PC-3 (cell line): ENCODE measurements at regions not wholly inside any gene's neighbourhood (a gene's known extent, or its start where the extent isn't known, plus 50 kb on each side); places are given as distances from the start of the nearest gene placed in this dataset.

ENCODE experiments used
- ATAC-seq: fragments of 200-7000 bp; cut with Tn5 transposase; 2 replicates; pipeline ENCODE4 v1.9.1; 2020; ENCODE audit warnings: mild to moderate bottlenecking, moderate library complexity
- BruUV-seq: library from RNA; stranded (reverse); fragments of 400-500 nt; replicated peaks from 2 replicates; lab custom pipeline; 2021; lab: Mats Ljungman, UMichigan
- CTCF ChIA-PET: fragments of 300-600 bp; sonication (Branson Sonifier 250); formaldehyde crosslinking; loops from one replicate; lab custom pipeline; 2022; ENCODE audit warnings: antibody characterized with exemption; lab: Charles Lee
- POLR2A ChIA-PET: fragments of 300-600 bp; sonication (Branson Sonifier 250); formaldehyde crosslinking; loops from one replicate; lab custom pipeline; 2022; ENCODE audit warnings: antibody characterized with exemption; ENCODE audit not compliant: unreplicated experiment; lab: Charles Lee
- DNase-seq: peaks from one replicate; pipeline ENCODE4 v3.0.0-alpha.2; 2015
- H2AFZ ChIP-seq: fragments of 300-600 bp; sonication (generic); 2 replicates; pipeline ENCODE4 v1.6.0; 2016; ENCODE audit warnings: antibody characterized with exemption, low read length
- H3F3A ChIP-seq: fragments of 300-600 bp; sonication (generic); one replicate; pipeline ENCODE4 v1.6.0; 2017; ENCODE audit warnings: antibody characterized with exemption, low read length, control low read depth, mild to moderate bottlenecking; ENCODE audit not compliant: unreplicated experiment
- H3K27ac ChIP-seq: fragments of 300-600 bp; sonication (generic); 2 replicates; pipeline ENCODE4 v1.5.1; 2016; ENCODE audit warnings: mild to moderate bottlenecking, low read length
- H3K27me3 ChIP-seq: fragments of 300-600 bp; sonication (generic); 2 replicates; pipeline ENCODE4 v1.6.1; 2016; ENCODE audit warnings: low read length, mixed read lengths
- H3K36me3 ChIP-seq: fragments of 300-600 bp; sonication (generic); 2 replicates; pipeline ENCODE4 v1.6.1; 2016; ENCODE audit warnings: low read depth, mixed run types, low read length, mixed read lengths
- H3K4me1 ChIP-seq: fragments of 300-600 bp; sonication (generic); 2 replicates; pipeline ENCODE4 v1.5.1; 2016; ENCODE audit warnings: low read length; ENCODE audit not compliant: insufficient read depth
- H3K4me2 ChIP-seq: fragments of 300-600 bp; sonication (generic); 2 replicates; pipeline ENCODE4 v1.6.0; 2016; ENCODE audit warnings: low read length
- H3K4me3 ChIP-seq: fragments of 300-600 bp; sonication (generic); 2 replicates; pipeline ENCODE4 v1.5.1; 2016; ENCODE audit warnings: mild to moderate bottlenecking, low read length, mixed read lengths
- H3K79me2 ChIP-seq: fragments of 300-600 bp; sonication (generic); 2 replicates; pipeline ENCODE4 v1.6.1; 2017; ENCODE audit warnings: low read length, mixed read lengths
- H3K9ac ChIP-seq: fragments of 300-600 bp; sonication (generic); 2 replicates; pipeline ENCODE4 v1.6.0; 2016; ENCODE audit warnings: mild to moderate bottlenecking, low read length
- H3K9me2 ChIP-seq: fragments of 300-600 bp; sonication (generic); replicated peaks from 2 replicates; pipeline ENCODE4 v1.6.1; 2016; ENCODE audit warnings: mixed run types, low read length, mixed read lengths
- H3K9me3 ChIP-seq: fragments of 300-600 bp; sonication (generic); 2 replicates; pipeline ENCODE4 v1.6.1; 2016; ENCODE audit warnings: low read length, mixed read lengths
- H4K20me1 ChIP-seq: fragments of 300-600 bp; sonication (generic); 2 replicates; pipeline ENCODE4 v1.6.1; 2016; ENCODE audit warnings: low read length, mixed read lengths
- EZH2 ChIP-seq: fragments of 300-600 bp; sonication (generic); IDR thresholded peaks from one replicate; pipeline ENCODE4 v1.6.1; 2017; ENCODE audit warnings: antibody characterized with exemption, mild to moderate bottlenecking, low read length; ENCODE audit not compliant: unreplicated experiment
- EZH2phosphoT487 ChIP-seq: fragments of 300-600 bp; sonication (generic); IDR thresholded peaks from 2 replicates; pipeline ENCODE4 v1.6.1; 2018; ENCODE audit warnings: mild to moderate bottlenecking, antibody characterized with exemption, low read length, borderline replicate concordance
- intact Hi-C: fragments of 100-400 bp; cut with micrococcal nuclease; formaldehyde crosslinking; loops from 2 replicates; pipeline ENCODE4 v1.9.0; 2023
- TF ChIP-seq, protein P1 (sequence below): fragments of 300-600 bp; sonication (generic); conservative IDR thresholded peaks from 2 replicates; pipeline ENCODE4 v1.5.1; 2017; ENCODE audit warnings: antibody characterized with exemption, low read depth, mild to moderate bottlenecking, low read length

DNA sequence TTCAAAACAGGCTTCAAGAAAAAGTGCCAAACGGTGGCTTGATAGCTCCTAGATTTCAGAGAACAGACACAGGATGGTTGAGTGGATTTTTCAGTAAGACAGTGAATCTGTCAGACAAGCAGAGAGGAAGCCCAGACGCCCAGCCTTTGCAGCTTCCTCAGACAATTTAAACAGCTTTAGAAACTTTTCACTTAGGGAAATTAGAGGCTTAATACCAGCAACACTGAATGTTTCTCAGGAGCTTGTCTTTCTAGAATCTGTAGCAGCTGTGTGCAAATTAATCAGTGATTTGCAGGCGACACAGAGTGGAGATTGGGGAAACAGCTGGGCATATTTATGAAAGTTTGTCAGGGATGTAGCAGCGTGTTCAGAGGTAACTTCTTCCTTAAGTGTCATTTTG lies 362.1 kb downstream of the GALC start:
- POLR2A ChIA-PET = no interaction called here
- BruUV-seq = no TSS peak
- no peak overlapping the region for H3K27ac ChIP-seq
- no peaks in the 10 kb centered on the region for H3K36me3 ChIP-seq
- H2AFZ ChIP-seq = no peak overlapping the region
- CTCF ChIA-PET = no interaction called here
- no peaks in the 10 kb centered on the region for H3K9me2 ChIP-seq
- DNase-seq (no peak), ATAC-seq (no peak)
- TF ChIP-seq, protein P1, sequence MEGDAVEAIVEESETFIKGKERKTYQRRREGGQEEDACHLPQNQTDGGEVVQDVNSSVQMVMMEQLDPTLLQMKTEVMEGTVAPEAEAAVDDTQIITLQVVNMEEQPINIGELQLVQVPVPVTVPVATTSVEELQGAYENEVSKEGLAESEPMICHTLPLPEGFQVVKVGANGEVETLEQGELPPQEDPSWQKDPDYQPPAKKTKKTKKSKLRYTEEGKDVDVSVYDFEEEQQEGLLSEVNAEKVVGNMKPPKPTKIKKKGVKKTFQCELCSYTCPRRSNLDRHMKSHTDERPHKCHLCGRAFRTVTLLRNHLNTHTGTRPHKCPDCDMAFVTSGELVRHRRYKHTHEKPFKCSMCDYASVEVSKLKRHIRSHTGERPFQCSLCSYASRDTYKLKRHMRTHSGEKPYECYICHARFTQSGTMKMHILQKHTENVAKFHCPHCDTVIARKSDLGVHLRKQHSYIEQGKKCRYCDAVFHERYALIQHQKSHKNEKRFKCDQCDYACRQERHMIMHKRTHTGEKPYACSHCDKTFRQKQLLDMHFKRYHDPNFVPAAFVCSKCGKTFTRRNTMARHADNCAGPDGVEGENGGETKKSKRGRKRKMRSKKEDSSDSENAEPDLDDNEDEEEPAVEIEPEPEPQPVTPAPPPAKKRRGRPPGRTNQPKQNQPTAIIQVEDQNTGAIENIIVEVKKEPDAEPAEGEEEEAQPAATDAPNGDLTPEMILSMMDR = no peak
- TF ChIP-seq EZH2phosphoT487 (no peak), EZH2 (no peak)
- H3K27me3 ChIP-seq = no peaks in the 10 kb centered on the region
- H3K79me2 ChIP-seq = no peaks in the 10 kb centered on the region
- H3K4me3 ChIP-seq = no peak overlapping the region
- no peak overlapping the region for H3K9ac ChIP-seq
- intact Hi-C loops = no loop called here
- H4K20me1 ChIP-seq = no peaks in the 10 kb centered on the region
- H3F3A ChIP-seq = no peaks in the 10 kb centered on the region
- no peak overlapping the region for H3K4me2 ChIP-seq
- H3K9me3 ChIP-seq = no peaks in the 10 kb centered on the region
- no peaks in the 10 kb centered on the region for H3K4me1 ChIP-seq

DNA sequence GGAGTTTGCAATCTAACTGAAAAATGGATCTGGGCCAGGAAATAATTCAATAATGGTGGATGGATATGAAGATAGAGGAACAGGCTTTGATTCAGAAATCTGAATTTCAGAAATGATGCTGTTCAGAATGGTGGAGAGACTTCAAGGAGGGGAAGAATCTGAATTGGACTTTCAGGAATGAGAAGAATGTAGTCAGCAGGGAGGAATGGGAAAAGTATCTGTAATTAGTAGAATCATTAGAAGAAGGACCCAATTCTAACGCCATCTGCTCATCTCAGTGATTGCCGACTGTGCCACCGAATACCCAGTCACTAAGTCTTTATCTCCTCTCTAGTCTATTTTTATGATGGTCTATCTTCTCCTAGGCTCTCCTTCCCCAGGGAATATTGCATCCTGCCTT lies 363.2 kb downstream of the GALC start:
- Histone ChIP-seq H3K79me2 (no peaks in the 10 kb centered on the region), H3K4me1 (no peaks in the 10 kb centered on the region)

DNA sequence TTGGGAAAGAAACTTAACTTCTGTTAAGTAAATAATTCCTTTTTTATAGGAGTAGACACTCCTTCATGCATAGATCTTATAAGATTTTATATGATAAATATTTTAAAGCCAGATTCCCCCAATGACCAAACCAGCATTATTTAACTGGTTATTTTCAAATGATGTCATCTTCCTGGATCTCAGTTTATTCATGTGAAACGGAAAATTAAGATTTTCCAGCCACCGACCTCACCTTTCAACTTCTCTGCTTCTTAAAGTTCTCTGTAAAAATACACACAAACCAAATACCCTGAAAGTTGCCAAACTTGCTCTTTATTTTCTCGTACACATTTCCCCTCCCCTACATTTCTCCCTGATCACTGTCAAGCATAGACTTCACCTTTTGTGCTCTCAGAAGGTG lies 364.2 kb downstream of the GALC start:
- Histone ChIP-seq H3K27me3 (no peaks in the 10 kb centered on the region), H2AFZ (no peak overlapping the region), H4K20me1 (no peaks in the 10 kb centered on the region), H3K36me3 (no peaks in the 10 kb centered on the region), H3K4me3 (no peak overlapping the region), H3K4me1 (no peaks in the 10 kb centered on the region), H3K27ac (no peak overlapping the region), H3K9me2 (no peaks in the 10 kb centered on the region), H3K9me3 (peaks cover 5% of the 10 kb centered on the region; the same call in 1 of the 2 replicates), H3K79me2 (no peaks in the 10 kb centered on the region), H3F3A (no peaks in the 10 kb centered on the region), H3K9ac (no peak overlapping the region), H3K4me2 (no peak overlapping the region)
- ATAC-seq (no peak), DNase-seq (no peak)
- POLR2A ChIA-PET = no interaction called here
- TF ChIP-seq EZH2phosphoT487 (no peak), EZH2 (no peak)
- TF ChIP-seq, protein P1 = no peak
- CTCF ChIA-PET = no interaction called here
- no TSS peak for BruUV-seq
- intact Hi-C loops = no loop called here

More for the DNA sequence above, 363.2 kb downstream of the GALC start:
- CTCF ChIA-PET = no interaction called here
- H3K27me3 ChIP-seq = no peaks in the 10 kb centered on the region
- no peaks in the 10 kb centered on the region for H4K20me1 ChIP-seq
- no peak overlapping the region for H3K9ac ChIP-seq
- POLR2A ChIA-PET = no interaction called here
- no peak for DNase-seq
- no peak for ATAC-seq
- H3K9me3 ChIP-seq = no peaks in the 10 kb centered on the region
- BruUV-seq = no TSS peak
- H3K4me2 ChIP-seq = no peak overlapping the region
- no peaks in the 10 kb centered on the region for H3F3A ChIP-seq
- no peak overlapping the region for H2AFZ ChIP-seq
- intact Hi-C loops = no loop called here
- no peak for TF ChIP-seq EZH2
- TF ChIP-seq EZH2phosphoT487 = no peak
- TF ChIP-seq, protein P1 = no peak
- no peaks in the 10 kb centered on the region for H3K36me3 ChIP-seq
- no peak overlapping the region for H3K4me3 ChIP-seq
- H3K27ac ChIP-seq = no peak overlapping the region
- H3K9me2 ChIP-seq = no peaks in the 10 kb centered on the region
